Fibroblast of the aortic adventitia (primary cell): ENCODE measurements at regions not wholly inside any gene's neighbourhood (a gene's known extent, or its start where the extent isn't known, plus 50 kb on each side); places are given as distances from the start of the nearest gene placed in this dataset.

Experiments used
- DNase-seq: peaks from one replicate; pipeline ENCODE4 v3.0.0-alpha.2; 2010; ENCODE audit warnings: low read depth
- H3K4me3 ChIP-seq: 2 replicates; pipeline ENCODE4 v1.5.1; 2011; ENCODE audit warnings: low read depth, mild to moderate bottlenecking, control low read depth, low read length, moderate library complexity
- TF ChIP-seq, protein P1 (sequence below): IDR thresholded peaks from 2 replicates; pipeline ENCODE4 v1.5.1; 2011; ENCODE audit warnings: mild to moderate bottlenecking, low read length, control low read depth, inconsistent platforms; ENCODE audit not compliant: insufficient read depth

DNA sequence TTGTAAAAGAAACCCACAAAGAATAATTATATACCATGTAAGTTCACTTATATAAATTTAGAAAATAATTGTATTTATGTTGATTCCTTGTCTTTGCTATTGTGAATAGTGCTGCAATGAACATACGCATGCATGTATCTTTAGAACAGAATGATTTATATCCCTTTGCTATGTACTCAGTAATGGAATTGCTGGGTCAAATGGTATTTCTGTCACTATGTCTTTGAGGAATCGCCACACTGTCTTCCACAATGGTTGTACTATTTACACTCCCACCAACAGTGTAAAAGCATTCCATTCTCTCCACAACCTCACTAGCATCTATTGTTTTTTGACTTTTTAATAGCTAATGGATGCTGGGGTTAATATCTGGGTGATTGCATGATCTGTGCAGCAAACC is 149.4 kb upstream of the CNTN3 start:
- no peak overlapping the region for H3K4me3 ChIP-seq
- DNase-seq: no peak
- TF ChIP-seq, protein P1, sequence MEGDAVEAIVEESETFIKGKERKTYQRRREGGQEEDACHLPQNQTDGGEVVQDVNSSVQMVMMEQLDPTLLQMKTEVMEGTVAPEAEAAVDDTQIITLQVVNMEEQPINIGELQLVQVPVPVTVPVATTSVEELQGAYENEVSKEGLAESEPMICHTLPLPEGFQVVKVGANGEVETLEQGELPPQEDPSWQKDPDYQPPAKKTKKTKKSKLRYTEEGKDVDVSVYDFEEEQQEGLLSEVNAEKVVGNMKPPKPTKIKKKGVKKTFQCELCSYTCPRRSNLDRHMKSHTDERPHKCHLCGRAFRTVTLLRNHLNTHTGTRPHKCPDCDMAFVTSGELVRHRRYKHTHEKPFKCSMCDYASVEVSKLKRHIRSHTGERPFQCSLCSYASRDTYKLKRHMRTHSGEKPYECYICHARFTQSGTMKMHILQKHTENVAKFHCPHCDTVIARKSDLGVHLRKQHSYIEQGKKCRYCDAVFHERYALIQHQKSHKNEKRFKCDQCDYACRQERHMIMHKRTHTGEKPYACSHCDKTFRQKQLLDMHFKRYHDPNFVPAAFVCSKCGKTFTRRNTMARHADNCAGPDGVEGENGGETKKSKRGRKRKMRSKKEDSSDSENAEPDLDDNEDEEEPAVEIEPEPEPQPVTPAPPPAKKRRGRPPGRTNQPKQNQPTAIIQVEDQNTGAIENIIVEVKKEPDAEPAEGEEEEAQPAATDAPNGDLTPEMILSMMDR: no peak

DNA sequence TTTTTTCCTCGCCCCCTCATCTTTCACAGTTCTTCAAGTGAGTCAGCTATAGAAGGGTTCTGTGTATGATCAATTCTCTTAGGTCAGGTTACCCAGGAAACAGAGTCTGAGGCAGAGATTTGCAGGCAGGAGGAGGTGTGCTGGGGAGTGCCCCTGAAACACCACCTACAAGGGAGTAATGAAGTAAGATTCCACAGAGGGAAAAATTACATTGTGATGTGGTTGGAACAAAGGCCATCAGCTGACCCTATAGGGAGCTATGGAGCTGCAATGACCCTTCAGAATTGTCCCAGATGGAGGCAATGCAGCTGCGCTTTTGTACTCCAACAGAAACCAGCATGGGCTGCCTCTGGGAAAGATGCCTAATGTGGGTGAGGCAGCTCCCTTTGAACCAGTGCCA is 142.2 kb upstream of the CNTN3 start:
- TF ChIP-seq, protein P1: no peak
- H3K4me3 ChIP-seq: no peak overlapping the region
- DNase-seq: no peak

- no peak overlapping the region for H3K4me3 ChIP-seq
- DNase-seq: no peak
- TF ChIP-seq, protein P1: no peak
Observed at GRCh38 chr3:74752290-74752689, 137.8 kb upstream of the CNTN3 start.

- no peak for DNase-seq
- no peak overlapping the region for H3K4me3 ChIP-seq
- TF ChIP-seq, protein P1: no peak
Observed at GRCh38 chr3:74751775-74752174, 137.3 kb upstream of the CNTN3 start.

DNA sequence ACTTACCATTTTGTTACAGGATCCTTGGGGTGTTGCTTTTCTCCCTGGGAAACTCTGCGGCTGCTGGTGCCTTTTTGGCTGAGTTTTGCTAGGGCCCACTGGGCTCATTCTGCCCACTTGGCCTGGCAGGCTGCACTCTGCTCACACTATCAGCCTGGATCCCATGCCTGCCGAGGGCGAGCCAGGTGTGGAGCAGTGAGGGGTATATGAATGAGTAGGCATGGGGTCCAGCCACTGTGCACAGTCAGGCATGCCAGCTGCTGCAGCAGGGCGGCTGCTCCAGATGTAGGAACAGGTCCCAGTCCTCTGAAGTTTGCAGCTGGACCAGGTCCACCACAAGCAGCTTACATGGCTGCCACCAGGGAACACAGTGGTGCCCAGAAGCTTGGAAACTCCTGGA is 136.4 kb upstream of the CNTN3 start:
- no peak overlapping the region for H3K4me3 ChIP-seq
- DNase-seq: no peak
- TF ChIP-seq, protein P1: no peak

DNA sequence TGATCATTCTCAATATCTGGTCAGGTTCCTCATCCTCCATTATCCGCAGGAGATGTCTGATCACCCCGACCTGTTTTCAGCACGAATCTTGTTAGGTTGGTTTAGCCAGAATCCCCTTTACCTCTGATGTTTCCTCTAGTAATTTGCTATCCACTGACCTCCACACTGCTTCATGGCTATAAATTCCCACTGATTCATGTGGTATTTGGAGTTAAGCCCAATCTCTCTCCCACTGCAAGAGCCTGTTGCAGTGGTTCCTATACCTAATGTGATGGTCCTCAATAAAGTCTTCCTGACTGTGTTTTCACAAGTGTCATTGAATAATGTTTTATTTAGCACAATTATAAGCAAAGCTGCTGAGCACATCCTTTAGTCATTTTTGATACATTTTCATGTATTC is 124.8 kb upstream of the CNTN3 start:
- TF ChIP-seq, protein P1: no peak
- H3K4me3 ChIP-seq: no peak overlapping the region
- no peak for DNase-seq

DNA sequence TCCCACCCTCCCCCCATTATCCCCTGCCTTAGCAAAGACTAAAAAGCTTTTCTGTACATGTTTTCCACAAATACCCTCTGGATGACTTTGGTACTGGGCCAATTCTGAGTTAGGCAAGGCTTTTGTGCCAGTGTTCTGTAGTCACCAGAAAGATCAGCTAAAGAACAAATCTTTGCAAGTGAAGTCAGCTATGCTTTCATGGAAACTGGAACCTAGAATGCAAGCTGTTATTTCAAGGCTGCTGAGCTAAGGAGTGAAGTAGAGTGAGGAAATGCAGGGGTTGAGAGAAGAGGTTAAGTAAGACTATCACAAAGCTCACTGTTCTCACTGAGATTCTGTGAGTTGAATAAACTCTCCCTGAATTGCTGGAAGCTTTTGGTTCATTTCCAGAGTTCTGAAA is 107.8 kb upstream of the CNTN3 start:
- DNase-seq: no peak
- TF ChIP-seq, protein P1: no peak

More for the DNA sequence above, 107.8 kb upstream of the CNTN3 start:
- H3K4me3 ChIP-seq: no peak overlapping the region
